HG03558 (cell line): ENCODE measurements at regions not wholly inside any gene's neighbourhood (a gene's known extent, or its start where the extent isn't known, plus 50 kb on each side); places are given as distances from the start of the nearest gene placed in this dataset.

Experiments
- ATAC-seq: cut with Tn5 transposase; IDR thresholded peaks from one replicate; pipeline ENCODE4 v1.9.1; 2021; ENCODE audit warnings: moderate number of reproducible peaks; ENCODE audit not compliant: unreplicated experiment; ENCODE audit errors: extremely low read depth

- ATAC-seq = no peak
Observed at GRCh38 chr2:163884416-163884815, 148.6 kb upstream of the FIGN start.

- ATAC-seq = no peak
Observed at GRCh38 chr2:163878718-163879117, 142.9 kb upstream of the FIGN start.

GRCh38 chr2:163877316-163877715 is 141.5 kb upstream of the FIGN start:
- no peak for ATAC-seq

- no peak for ATAC-seq
Observed at GRCh38 chr2:163863073-163863472, 127.3 kb upstream of the FIGN start.

GRCh38 chr2:163859951-163860350 is 124.1 kb upstream of the FIGN start:
- ATAC-seq = no peak

GRCh38 chr2:163856941-163857340 is 121.1 kb upstream of the FIGN start:
- no peak for ATAC-seq

GRCh38 chr2:163852616-163853015 is 116.8 kb upstream of the FIGN start:
- no peak for ATAC-seq

GRCh38 chr2:163849756-163850435 is 114.1 kb upstream of the FIGN start:
- no peak for ATAC-seq

- no peak for ATAC-seq
Observed at GRCh38 chr2:163838890-163839289, 103.1 kb upstream of the FIGN start.

- ATAC-seq = no peak
Observed at GRCh38 chr2:163836167-163836566, 100.4 kb upstream of the FIGN start.

- no peak for ATAC-seq
Observed at GRCh38 chr2:163834841-163835240, 99.0 kb upstream of the FIGN start.

GRCh38 chr2:163834221-163834620 is 98.4 kb upstream of the FIGN start:
- ATAC-seq = no peak

GRCh38 chr2:163828771-163829170 is 93.0 kb upstream of the FIGN start:
- ATAC-seq = no peak

- no peak for ATAC-seq
Observed at GRCh38 chr2:163822033-163822432, 86.2 kb upstream of the FIGN start.

- no peak for ATAC-seq
Observed at GRCh38 chr2:163812926-163813520, 77.2 kb upstream of the FIGN start.

GRCh38 chr2:163808406-163808805 is 72.6 kb upstream of the FIGN start:
- ATAC-seq = no peak

- no peak for ATAC-seq
Observed at GRCh38 chr2:163802284-163802683, 66.5 kb upstream of the FIGN start.

- ATAC-seq = no peak
Observed at GRCh38 chr2:163801486-163801885, 65.7 kb upstream of the FIGN start.

GRCh38 chr2:163800951-163801381 is 65.2 kb upstream of the FIGN start:
- ATAC-seq = no peak

GRCh38 chr2:163799807-163800206 is 64.0 kb upstream of the FIGN start:
- no peak for ATAC-seq

GRCh38 chr2:163794635-163795034 is 58.8 kb upstream of the FIGN start:
- no peak for ATAC-seq
